ENCODE measurements at regions not wholly inside any gene's neighbourhood (a gene's known extent, or its start where the extent isn't known, plus 50 kb on each side); places are given as distances from the start of the nearest gene placed in this dataset.

- TF ChIP-seq CTCF (conservative IDR thresholded peaks at IDR 0.05) (no peak), ZFX (IDR thresholded peaks at IDR 0.05) (no peak)
Measured at GRCh38 chr7:69301253-69301652, 297.0 kb upstream of the AUTS2 start.

Data from C4-2B (cell line).